ENCODE measurements at regions not wholly inside any gene's neighbourhood (a gene's known extent, or its start where the extent isn't known, plus 50 kb on each side); places are given as distances from the start of the nearest gene placed in this dataset.

DNA sequence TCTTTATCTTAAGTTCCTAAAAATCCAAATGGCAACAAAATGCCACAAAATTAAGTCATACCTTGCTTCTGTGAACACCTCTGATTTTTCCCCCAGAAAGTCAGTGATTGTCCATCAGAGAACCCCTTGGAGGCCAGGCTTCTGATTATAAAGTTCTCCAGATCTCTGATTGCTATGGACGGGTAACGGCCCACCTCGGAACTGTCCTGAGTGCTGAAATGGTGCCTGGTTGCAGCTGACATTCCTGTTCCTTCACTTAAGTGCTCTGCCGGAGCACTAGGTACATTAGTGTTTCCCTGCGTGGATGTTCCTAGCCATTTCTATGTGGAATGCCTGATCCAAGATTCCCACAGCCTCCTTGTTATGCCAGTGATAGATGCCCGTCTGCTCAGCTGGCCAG is 85.0 kb downstream of the CHST1 start:
- H3K4me3 ChIP-seq (ENCODE audit: control insufficient read depth, low read depth, low read length), result no peak overlapping the region
- no peak for DNase-seq (ENCODE audit: low read depth)
- TF ChIP-seq, protein P1, sequence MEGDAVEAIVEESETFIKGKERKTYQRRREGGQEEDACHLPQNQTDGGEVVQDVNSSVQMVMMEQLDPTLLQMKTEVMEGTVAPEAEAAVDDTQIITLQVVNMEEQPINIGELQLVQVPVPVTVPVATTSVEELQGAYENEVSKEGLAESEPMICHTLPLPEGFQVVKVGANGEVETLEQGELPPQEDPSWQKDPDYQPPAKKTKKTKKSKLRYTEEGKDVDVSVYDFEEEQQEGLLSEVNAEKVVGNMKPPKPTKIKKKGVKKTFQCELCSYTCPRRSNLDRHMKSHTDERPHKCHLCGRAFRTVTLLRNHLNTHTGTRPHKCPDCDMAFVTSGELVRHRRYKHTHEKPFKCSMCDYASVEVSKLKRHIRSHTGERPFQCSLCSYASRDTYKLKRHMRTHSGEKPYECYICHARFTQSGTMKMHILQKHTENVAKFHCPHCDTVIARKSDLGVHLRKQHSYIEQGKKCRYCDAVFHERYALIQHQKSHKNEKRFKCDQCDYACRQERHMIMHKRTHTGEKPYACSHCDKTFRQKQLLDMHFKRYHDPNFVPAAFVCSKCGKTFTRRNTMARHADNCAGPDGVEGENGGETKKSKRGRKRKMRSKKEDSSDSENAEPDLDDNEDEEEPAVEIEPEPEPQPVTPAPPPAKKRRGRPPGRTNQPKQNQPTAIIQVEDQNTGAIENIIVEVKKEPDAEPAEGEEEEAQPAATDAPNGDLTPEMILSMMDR (IDR thresholded peaks at IDR 0.05; ENCODE audit: control insufficient read depth, insufficient read depth, low read depth, low read length, missing control alignments), result no peak

DNA sequence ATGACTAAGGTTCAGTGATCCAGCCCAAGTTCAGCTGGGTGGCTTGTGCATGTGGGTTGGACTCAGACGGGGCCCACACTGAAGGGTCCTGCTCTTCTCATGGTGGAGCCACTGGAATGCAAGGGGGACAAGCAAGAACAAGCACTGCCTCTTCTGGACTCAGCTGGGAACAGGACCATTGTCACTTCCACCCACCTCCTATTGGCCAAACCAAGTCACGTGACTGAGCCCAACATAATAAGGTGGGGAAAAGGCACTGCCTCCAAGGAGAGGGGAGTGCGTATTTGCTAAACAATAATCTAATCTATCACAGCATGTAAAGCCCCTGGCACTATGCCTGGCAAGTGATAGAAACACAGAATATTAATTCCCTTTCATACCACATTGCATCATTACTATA is 87.1 kb downstream of the CHST1 start:
- TF ChIP-seq, protein P1 (IDR thresholded peaks at IDR 0.05; ENCODE audit: control insufficient read depth, insufficient read depth, low read depth, low read length, missing control alignments), result no peak

DNA sequence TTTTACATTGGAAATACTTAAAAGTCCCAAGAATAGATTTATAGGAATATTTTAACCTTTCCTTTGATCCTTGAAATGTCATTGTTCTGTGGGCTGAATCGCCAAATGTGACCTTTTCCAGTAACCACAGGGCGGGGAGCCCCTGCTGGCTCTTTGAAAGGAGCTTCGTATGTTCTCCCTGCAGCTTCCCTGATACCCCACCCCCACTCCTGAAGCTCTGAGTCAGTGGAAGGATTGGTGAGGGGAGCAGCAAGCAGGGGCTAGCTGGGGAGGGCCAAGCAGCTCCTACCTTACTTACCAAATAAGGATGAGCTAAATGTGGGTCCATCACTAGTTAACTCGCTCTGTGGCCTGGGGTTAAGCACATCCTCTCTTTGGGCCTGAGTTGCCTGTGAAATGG is 87.7 kb downstream of the CHST1 start:
- H3K4me3 ChIP-seq (ENCODE audit: control insufficient read depth, low read depth, low read length), result no peak overlapping the region
- TF ChIP-seq, protein P1 (IDR thresholded peaks at IDR 0.05; ENCODE audit: control insufficient read depth, insufficient read depth, low read depth, low read length, missing control alignments), result no peak
- DNase-seq (ENCODE audit: low read depth), result no peak

More for the DNA sequence above, 87.1 kb downstream of the CHST1 start:
- no peak for DNase-seq (ENCODE audit: low read depth)
- no peak overlapping the region for H3K4me3 ChIP-seq (ENCODE audit: control insufficient read depth, low read depth, low read length)

DNA sequence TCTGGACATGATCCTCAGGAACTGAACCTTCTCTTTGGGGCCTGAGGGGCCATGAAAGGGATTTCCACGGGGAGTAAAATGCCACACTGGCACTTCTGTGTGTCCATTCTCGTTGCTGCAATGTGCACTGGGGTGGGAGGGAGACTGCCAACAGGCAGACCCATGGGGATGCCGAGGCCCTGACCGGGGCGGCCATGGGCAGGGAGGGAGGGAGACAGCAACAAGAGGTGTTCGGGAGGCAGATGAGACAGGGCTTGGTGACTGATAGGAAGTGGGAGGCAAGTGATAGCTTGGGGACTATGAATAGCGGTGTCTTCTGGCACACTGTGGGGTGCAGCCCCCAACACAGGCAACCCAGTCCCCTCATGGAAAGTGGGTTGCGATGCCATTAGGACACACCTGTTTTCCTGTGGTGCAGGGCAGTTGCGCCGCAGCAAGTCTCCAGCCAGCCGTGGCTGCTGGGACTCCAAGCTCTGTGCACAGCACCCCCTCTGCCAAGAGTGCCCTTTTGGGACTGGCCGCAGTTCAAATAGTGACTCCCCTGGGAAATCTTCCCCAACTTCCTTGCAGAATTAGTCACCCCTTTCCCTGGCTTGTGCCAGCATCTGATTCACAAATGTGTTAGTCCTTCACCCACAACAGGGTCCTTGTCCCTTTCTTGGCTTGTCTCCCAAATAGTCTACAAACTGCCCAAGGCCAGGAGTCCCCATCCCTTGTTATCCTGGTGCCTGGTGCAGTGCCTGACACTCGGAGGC is 88.8 kb downstream of the CHST1 start:
- DNase-seq (ENCODE audit: low read depth), result no peak
- TF ChIP-seq, protein P1 (IDR thresholded peaks at IDR 0.05; ENCODE audit: control insufficient read depth, insufficient read depth, low read depth, low read length, missing control alignments), result no peak
- H3K4me3 ChIP-seq (ENCODE audit: control insufficient read depth, low read depth, low read length), result no peak overlapping the region

DNA sequence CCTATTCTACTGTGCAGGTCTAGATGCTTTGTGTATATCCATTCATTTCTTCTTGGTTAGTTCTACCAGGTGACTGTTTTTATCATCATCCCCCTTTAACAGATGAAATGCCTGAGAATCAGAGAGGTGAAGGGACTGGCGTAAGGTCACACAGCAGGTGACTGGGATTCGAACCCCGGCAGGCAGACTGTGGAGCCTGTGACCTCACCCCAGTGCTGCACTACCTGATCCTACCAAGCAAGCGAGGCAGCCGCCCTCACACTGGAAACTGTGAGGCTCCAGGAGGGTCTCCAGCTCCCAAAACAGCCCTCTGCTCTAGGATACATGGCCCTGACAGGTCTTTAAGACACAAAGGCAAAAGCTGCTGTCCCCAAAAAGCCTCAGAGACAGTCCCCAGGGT is 91.7 kb downstream of the CHST1 start:
- DNase-seq (ENCODE audit: low read depth), result no peak
- TF ChIP-seq, protein P1 (IDR thresholded peaks at IDR 0.05; ENCODE audit: control insufficient read depth, insufficient read depth, low read depth, low read length, missing control alignments), result no peak
- H3K4me3 ChIP-seq (ENCODE audit: control insufficient read depth, low read depth, low read length), result no peak overlapping the region

DNA sequence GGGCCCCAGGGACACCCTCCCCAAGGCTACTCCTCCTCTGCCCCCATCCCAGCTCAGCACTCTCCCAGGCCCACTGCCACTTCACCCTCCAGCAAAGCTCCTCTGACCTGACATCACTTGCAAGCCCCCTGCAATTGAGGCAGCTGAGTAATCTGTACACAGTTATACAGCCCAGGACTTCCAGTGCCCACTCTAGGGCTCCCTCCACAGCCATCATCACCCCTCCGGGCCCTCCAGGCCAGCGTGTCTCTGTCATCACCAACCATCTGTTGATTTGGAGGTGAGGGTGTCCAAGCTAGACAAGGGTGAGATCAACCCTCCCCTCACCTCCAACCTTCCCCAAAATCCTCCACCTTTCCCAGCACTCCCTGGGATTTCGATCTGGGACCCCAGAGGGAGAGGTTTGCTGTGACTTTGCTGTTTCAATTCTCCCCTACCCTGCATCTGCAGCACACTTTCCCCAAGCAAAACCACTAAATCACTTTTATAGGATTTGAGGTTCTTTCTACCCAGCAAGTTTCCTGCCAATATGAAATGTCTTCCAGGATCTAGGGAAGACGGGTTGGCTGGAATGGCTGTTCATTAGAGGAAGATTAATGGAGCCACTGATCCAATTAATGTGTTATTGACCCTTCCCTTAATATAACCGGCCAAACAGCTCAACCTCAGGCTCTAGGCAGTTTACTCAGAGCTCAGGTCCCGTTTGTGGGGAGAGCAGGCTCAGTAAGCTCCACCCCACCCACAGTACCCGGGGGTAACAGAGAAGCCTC is 92.9 kb downstream of the CHST1 start:
- H3K4me3 ChIP-seq (ENCODE audit: control insufficient read depth, low read depth, low read length), result no peak overlapping the region
- TF ChIP-seq, protein P1 (IDR thresholded peaks at IDR 0.05; ENCODE audit: control insufficient read depth, insufficient read depth, low read depth, low read length, missing control alignments), result no peak
- DNase-seq (ENCODE audit: low read depth), result no peak

Data from AG09309 (cell line).